HG03432 (cell line): ENCODE measurements at regions not wholly inside any gene's neighbourhood (a gene's known extent, or its start where the extent isn't known, plus 50 kb on each side); places are given as distances from the start of the nearest gene placed in this dataset.

Experiments used
- ATAC-seq: cut with Tn5 transposase; IDR thresholded peaks from one replicate; pipeline ENCODE4 v1.9.1; 2021; ENCODE audit warnings: mild to moderate bottlenecking, moderate library complexity; ENCODE audit not compliant: unreplicated experiment

DNA sequence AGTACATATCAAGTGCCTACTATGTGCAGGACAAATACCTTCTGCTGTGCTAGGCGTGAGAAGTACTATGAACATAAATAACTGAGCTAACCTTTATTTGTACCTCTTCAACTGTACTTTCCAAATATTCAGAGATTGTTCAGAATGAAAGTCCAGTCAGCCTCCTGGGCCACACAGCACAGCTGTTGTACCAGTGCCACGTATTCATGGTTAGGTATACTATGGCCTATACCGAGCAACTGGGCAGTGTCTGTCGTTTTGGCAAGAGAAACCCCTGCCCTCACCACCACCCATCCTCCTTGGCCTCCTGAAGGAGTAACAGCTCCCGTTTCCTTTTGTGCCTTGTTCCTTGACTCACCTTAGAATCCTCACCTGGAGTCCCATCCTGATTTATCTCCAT, 53.0 kb downstream of the RASSF10 start:
- no peak for ATAC-seq

- ATAC-seq = no peak
These were observed 55.5 kb downstream of the RASSF10 start for GRCh38 chr11:13064593-13064992.

DNA sequence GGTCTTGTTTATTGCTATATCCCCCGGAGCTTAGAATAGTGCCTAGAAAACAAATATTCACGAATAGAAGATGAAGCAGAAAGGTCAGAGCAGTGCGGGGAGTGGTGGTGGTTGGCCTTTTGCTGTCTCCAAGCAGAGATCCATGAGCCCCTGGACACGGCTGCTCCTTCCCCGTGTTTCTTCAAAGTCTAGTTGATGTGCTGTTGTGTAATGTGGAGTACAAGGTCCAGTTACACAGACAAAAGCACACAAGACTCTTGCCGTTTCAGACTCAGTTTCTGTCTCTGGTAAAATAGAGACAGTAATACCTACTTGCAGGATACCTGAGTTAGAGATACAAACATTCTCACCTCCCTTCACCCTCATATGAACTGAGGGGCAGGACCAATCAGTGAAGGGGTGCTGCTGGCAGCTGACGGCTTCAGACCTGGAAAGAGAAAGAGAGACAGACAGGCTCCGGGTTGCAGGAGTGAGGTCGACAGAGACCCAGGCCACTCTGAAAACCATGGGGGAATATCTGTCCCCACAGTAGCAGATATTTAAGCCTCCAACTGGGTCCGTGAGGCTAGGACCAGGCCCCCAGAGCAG, 56.2 kb downstream of the RASSF10 start:
- no peak for ATAC-seq

GRCh38 chr11:13068211-13068610, 59.1 kb downstream of the RASSF10 start:
- ATAC-seq = no peak

GRCh38 chr11:13073119-13073981, 64.2 kb downstream of the RASSF10 start:
- no peak for ATAC-seq

GRCh38 chr11:13074714-13075464, 65.8 kb downstream of the RASSF10 start:
- no peak for ATAC-seq

DNA sequence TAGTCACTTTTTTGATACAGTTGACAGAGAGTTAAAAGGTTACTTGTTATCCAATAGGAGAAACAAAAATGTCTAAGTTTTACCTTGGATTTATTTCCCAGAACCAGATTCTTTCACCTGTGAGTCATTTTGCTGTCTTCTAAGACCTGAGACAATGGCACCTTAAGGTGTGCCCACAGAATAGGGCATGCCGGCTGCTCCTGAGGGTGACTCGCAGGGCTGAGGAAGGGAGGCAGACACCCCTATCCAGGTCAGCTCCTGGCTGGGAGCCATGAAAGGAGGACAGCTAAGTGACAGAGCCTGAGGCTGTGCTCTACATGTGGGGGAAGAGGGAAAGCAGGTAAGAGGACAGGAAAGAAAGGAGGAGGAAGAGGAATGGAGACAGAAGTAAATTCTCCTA, 67.8 kb downstream of the RASSF10 start:
- ATAC-seq = no peak

- no peak for ATAC-seq
These were observed 71.7 kb downstream of the RASSF10 start for GRCh38 chr11:13080861-13081260.

- ATAC-seq = no peak
These were observed 73.5 kb downstream of the RASSF10 start for GRCh38 chr11:13082588-13082987.

DNA sequence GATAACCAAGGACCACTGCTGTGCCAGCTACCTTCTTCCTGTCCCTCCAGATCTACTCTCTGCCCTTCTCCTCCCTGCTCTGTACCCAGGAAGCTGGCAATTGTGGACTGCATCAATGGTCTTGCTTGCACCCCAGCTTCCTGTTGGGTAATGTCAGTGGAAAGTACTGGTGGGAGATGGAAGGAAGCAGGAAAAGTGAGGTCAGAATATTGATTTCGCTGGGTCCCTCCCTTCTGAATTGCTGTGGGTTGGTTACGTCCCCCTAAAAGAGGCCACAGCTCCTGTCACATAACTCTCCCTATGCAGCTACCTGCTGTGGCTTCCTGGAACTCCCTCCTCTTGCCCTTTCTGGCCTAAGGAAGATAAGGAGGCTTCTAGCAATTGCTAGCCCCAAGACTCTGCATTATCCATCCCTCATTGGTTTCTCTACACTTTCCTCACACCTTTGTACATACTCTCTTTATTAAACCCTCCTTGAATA, 81.2 kb downstream of the RASSF10 start:
- no peak for ATAC-seq

DNA sequence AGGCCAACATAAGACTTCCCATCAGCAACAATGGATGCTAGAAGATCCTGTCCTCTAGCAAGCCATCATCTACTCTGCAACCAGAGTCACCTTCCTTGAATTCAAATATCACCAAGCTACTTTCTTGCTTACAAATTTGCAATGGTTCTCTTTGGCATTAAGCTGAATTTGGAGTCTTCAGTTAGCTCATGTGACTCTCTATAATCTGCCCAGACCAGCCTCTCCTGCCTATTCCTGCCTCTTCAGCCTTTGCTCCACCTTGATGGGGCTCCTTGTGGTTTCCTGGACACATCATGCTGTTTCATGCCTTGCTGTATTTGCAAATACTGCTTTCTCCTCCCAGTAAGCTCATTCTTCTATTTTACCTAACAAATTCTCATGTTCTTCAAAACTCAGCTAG, 82.3 kb downstream of the RASSF10 start:
- ATAC-seq = no peak

DNA sequence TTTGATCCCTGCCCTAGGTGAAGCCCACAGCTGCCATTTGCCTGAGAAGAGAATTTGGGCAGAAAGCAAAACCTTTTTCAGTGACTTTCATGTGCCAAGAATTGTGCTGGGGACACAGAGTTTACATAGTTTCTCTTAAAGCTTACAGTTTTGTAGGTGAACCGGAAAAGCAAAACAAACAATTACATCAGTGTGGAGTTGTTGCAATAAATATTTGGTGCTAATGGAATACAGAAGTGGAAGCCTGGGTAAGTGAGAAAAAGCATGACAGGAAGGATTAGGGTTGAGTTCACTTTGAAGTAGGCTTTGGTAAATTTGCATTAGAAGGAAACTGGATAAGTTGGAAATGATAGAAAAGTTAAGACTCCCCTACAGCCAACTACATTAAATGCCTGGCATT, 82.7 kb downstream of the RASSF10 start:
- no peak for ATAC-seq

DNA sequence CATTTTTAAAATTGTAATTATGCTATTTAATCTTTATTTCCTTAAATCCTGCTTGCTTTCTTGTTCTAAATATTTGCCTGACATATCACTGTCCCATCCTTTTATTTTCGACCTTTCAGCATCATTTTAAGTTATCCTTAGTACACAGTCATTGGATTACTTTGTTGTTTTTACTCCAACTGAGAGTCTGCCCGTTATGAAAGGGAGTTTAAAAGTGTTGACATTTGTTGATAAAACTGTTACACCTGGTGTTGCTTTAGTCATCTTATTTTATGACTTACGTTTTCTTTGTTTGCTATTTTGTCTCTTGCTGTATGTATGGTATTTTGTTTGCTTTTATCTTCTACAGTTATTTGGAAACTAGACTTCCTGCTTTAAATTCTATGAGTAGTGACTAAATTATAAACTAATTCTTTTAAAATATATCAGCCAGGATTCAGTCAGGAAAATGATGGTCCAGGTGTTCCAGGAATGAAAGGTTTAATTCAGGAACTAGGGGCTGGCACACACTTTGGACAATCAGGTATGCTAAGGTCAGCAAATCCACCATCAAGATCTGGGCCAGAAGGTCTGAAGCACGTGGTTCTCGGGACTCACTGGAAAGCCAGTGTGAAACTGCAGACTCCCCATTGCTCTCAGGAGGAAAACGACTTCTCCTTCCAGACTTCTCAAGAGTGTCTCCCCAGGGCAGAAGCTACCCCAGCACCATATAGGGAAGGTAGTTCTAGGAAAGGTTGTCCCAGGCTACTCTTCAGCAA, 86.0 kb downstream of the RASSF10 start:
- ATAC-seq = no peak

GRCh38 chr11:13098063-13098462, 88.9 kb downstream of the RASSF10 start:
- ATAC-seq = no peak

GRCh38 chr11:13098616-13099289, 89.6 kb downstream of the RASSF10 start:
- no peak for ATAC-seq

DNA sequence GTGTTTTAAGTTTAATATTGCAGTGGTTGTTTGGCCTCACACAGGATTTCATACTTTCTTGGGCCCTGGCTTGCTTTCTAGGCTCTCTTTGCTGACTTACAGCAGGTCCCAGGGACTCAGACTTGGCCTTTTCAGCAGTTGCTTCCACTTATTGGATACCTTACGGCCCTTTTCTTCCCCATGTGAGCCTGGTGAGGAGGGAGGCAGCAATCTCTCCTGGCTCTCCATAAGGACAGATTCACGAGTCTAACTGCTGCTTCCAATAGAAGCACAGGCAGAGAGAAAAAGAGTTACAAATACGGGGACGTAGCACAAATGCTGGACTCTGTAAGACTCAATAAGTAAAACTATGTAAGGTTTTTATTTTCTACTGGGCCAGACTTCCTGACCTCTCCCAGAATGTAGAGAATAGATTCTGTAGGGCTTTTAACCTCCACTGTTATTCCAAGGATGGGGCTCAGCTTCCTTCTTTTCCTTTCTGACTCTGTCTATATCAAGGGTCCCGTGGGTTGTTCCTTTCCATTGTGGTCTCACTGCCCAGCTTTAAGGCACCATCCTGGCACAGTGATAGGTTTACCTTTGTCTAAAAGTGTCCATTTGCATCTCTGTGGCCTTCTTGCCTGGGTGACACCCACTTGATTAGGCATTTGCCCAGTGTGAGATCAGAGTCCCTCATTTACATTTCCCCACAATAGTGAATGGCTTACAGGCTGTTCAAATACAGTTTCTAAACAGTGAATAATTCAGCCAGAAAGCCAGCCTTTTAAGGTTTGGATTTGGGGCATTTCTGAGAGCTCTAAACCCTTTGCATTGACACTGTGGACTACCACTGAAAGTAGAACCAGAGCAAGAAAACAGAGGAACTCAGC, 92.8 kb downstream of the RASSF10 start:
- ATAC-seq = peak; percentile 42

- ATAC-seq = no peak
These were observed 93.4 kb downstream of the RASSF10 start for GRCh38 chr11:13102513-13102840.

DNA sequence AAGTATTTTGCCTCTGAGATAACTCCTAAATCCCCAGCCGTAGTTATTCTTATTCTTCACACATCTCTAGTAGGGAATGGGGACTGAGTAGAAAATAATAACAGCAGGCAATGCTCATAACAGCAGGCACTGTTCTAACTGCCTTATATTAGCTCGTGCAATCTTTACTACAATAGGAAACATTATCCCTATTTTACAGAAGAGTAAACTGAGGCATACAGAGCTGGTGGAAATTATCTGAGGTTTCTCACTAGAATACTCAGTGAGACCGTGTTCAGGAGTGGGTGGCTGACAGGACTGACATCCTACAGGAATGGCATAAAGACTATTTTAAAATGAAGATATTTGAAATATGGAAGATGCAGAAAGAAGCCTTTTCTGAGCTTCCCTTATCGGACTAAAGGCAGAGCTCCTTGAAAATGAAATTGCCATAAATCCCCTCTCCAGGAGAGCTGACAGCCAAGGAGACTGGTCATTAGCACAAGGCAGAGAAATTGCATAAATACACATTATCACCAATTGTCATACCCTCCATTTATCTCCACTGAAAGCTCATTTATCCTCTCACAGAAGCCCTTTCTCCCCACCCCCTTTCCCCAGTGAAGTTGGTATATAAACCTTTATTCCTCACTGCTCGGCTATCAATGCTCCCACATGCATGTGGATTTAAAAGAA, 93.9 kb downstream of the RASSF10 start:
- no peak for ATAC-seq

GRCh38 chr11:13103962-13104554, 94.9 kb downstream of the RASSF10 start:
- no peak for ATAC-seq
